GM18861 (cell line): ENCODE measurements at regions not wholly inside any gene's neighbourhood (a gene's known extent, or its start where the extent isn't known, plus 50 kb on each side); places are given as distances from the start of the nearest gene placed in this dataset.
A peak's percentile ranks its signal among the peaks of the same experiment; 100 is the strongest.
"Not testable (repeated sequence)": the region's sequence is repeated elsewhere in the genome, so short reads cannot be mapped to it uniquely, and the experiment has no call there.

Experiments
- ATAC-seq: cut with Tn5 transposase; IDR thresholded peaks from one replicate; pipeline ENCODE4 v1.9.1; 2021; ENCODE audit not compliant: unreplicated experiment

- ATAC-seq = no peak
Measured at GRCh38 chr1:177737456-177737855, 232.4 kb downstream of the SEC16B start.

- no peak for ATAC-seq
Measured at GRCh38 chr1:177732178-177732577, 237.7 kb downstream of the SEC16B start.

DNA sequence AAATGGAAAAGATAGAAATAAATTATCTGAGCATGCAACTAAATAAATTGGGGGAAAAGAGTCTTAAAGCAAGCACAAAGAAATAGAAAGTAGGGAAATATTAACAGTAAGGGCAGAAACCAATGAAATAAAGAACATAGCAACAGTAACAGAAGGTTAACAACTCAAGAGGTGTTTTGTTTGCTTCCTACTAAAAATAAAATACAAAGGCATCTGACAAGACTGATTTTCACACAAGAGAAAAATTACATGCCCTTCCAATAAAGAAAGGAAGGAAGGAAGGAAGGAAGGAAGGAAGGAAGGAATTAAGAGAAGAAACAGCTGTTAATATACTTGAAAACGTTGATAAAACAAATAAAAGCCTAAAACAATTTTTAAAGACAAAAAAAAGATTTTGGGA lies 240.2 kb downstream of the SEC16B start:
- ATAC-seq = no peak

- no peak for ATAC-seq
Measured at GRCh38 chr1:177723533-177723932, 246.3 kb downstream of the SEC16B start.

GRCh38 chr1:177710696-177711620 lies 258.9 kb downstream of the SEC16B start:
- ATAC-seq = no peak

- ATAC-seq = no peak
Measured at GRCh38 chr1:177708406-177708805, 261.5 kb downstream of the SEC16B start.

DNA sequence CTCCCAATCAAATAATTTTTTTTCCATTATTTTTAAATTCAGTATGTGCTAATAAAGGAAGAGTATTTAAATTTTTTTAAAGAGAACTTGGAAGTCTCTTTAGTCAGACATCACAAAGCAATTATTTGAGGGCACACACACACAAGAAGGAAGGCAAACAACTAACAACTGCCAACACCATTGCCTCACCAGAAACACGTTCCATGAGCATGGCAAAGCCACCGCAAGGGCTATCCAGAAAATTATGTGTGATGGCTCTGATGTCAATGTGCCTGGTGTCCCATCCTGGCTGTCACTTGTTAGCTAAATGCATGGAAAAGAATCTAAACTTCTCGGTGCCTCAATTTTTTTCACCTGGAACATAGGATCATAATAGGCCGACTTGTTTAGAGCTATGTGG lies 262.9 kb downstream of the SEC16B start:
- no peak for ATAC-seq

- no peak for ATAC-seq
Measured at GRCh38 chr1:177705839-177706238, 264.0 kb downstream of the SEC16B start.

GRCh38 chr1:177703888-177704446 lies 265.9 kb downstream of the SEC16B start:
- ATAC-seq = no peak

DNA sequence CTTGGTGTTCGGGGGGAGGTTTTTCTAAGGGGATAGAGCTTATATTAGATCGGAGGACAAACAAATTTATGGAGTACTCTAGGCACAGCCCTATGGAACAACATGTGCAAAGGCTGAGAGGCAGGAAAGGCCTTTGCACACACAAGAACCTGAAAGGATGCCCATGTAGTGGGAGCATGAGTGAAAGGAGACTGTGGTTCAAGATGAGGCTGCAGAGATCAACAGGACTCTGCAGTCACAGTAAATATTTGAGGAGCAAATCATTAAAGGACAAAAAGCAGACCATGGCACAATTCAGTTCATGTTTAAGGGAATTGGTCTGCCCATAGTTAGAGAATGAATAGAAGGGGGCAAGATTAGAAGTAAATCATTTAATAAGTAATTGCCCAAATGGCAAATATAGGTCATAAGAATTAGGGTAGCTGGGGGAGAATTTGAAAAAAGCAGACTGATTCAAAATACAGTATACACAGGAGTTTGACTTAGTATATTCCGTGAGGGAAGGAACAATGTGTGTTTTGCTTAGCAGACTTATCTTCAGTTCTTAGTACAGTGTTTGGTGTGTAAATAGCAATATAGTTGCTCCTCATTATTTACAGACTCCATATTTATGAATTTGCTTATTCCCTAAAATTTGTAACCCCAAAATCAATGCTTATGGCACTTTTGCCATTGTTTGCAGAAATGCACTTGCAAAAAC lies 268.1 kb downstream of the SEC16B start:
- ATAC-seq = no peak

DNA sequence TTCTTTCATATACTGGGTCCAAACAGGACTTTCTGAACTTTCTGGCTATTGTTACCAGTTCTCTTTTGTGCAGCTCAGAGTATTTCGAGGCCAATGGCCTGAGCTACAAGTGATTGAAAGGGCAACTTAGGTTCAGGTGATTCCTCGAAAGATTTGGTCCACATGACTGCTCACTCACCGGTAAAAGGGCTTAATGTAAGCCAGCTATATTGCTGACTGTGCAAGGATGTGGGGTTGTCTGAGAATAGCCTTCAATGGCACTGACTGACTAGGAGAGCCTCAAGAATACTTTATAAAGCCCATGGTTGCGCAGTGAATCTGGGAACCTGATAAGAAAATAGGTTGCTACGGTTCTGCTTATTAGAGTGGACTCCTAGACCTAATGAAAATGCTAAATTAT lies 269.0 kb downstream of the SEC16B start:
- no peak for ATAC-seq

DNA sequence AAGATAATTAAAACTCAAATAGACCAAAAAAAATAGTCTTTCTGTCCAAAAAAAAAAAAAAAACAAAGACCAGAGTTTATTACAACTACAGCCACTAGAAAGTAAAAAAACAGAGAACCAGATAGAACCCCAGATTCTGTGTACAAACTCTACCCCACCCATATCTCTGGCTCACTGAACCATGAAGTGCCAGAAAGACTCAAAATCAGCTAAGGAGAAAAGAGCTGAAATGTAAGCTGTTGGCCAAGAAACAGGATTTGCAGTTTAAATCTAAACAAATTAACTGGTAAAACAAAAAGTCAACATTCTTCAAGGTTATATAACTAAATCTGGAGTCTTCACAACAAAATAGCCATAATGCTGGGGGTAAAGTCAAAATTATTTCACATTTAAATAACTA lies 278.9 kb downstream of the SEC16B start:
- ATAC-seq = no peak

DNA sequence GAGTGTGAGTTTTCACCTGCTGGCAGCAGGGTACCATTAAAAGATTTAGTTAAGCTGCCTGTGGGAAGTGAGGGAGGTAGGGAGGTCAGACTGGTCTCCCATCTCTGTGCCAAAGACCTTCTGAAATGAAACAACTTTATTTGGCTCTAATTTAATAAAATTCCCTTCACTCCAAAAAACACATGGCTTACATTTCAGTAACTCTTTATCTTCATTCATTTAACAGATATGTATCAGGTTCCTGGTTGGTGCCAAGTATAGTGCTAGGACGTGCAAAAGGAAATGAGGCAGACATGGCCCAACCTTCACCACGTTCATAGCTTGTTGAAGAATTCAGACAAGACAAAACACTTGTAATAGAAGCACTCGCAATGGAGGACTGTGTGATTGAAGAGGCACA lies 282.3 kb downstream of the SEC16B start:
- no peak for ATAC-seq

DNA sequence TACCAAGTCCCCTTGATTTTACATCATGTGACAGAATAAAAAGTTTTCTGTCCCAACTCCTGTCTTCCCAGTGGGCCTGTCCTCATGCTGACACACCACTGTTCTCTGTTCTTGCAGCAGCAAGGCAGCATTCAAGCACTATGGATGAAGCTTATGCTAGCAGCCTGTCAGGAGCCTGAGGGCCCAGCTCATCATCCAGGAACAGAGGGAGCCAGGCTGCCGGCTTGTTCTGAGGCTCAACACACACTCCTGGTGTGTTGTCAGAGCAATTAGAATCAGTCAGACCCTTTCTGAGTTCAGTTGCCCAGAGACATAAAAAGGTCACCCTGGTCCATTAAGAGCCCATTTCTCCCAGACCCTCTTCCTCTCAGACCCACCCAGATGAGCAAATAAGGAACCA lies 282.9 kb downstream of the SEC16B start:
- ATAC-seq = no peak

DNA sequence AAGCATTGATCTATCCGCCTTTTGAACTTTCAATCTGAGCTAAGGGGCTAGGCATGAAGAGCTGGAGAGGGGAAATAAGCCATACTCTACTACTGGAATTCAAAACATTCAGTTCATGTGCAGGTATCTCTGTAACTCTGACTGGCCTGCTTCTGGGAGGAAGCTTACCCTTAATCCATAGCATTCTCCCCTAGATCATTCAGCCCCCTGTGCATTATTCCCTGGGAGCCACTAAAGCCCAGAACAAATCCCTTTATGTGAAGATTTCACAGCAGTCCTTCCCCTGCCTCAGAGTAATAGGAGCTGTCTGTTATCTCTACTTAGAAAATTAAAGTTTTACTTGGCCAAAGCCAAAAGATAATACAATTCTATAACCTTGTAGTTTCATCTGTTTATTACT lies 300.7 kb downstream of the SEC16B start:
- ATAC-seq = no peak

DNA sequence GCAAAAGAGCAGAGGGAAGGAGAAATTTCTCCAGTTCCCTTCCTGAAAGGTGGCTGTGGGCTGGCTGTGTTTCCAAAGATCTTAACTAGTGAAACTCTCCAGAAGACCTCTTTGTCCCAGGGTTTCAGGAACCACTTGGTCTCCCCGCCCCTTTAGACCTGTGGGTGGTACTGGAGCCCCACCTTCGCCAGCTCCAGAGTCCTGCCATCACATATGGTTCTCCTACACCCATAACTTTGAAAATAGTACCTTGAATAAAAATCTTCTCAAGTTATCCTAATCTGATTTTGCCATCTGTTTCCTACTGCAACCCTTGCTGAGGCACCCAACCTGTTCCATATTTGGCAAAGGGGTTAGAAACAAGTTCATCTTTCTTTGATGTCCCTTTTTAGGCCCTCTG lies 303.9 kb downstream of the SEC16B start:
- ATAC-seq = no peak

DNA sequence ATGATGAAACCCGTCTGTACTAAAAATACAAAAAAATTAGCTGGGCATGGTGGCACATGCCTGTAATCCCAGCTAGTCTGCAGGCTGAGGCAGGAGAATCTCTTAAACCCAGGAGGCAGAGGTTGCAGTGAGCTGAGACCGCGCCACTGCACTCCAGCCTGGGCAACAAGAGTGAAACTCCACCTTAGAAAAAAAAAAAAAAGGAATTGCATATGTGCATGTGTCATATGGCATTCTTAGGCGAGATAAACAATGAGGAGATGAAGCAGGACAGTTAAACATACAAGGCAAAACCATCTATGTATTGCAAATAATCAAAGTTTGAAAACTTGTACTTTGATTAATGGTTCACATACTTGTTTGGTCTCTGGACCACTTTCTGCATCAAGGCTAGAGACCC lies 305.1 kb downstream of the SEC16B start:
- not testable (repeated sequence) for ATAC-seq

GRCh38 chr1:177660188-177660587 lies 309.7 kb downstream of the SEC16B start:
- no peak for ATAC-seq

DNA sequence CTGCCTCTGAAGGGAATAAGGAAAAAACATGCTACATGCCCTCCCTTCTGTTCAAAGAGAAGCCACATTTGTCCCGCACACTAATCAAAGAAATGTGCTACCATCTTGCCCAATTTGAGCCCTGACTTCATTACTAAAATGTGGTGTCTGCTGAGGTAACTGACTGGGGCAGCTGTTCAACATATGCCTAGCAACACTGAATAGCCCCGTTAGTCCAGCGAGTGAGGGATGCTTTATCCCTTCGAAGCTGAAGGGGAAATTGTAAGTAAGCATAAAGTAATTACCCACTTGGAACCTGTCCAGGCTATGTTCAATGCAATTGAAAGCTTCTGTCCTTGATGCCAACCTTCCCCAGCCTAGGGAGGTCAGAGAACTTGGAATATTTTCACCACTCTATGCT lies 310.6 kb downstream of the SEC16B start:
- no peak for ATAC-seq

DNA sequence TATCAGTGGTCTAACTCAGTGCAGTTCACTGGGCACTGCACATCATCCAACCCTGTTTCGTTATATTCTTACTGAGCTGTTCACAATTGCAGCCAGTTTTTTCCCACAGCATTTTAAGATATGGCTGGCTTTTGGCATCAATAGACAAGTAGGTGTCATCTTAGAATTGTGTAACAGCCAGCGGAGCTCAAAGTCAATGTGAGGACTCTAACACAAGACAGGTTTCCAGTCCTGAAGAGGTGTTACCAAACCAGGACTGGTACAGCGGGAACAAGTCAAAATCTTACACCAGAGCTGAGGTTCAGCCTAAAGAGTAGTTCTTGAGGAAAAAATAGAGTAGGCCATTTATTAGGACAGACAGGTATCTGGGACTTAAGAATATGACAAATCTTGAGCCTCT lies 313.3 kb downstream of the SEC16B start:
- ATAC-seq = no peak

DNA sequence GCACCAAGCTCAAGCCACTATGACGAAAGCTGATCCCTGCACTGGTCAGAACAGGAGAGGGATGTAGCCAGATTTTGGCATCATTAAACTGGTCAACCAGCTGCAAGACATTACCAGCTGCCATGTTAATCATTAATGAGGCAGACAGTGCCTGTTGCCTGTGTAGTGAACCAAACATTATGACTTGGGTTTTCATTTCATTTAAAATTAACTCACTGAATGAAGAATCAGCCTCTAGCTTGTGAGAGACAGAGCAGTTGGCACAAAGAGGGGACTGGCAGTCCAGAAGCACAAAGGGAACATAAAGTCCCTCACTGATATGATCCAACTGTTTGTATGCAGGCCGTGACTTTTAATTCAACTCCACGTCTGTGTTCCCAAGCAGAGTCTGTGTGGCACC lies 318.9 kb downstream of the SEC16B start:
- peak; percentile 77 for ATAC-seq

GRCh38 chr1:177648731-177649265 lies 321.1 kb downstream of the SEC16B start:
- no peak for ATAC-seq
